ENCODE measurements at regions not wholly inside any gene's neighbourhood (a gene's known extent, or its start where the extent isn't known, plus 50 kb on each side); places are given as distances from the start of the nearest gene placed in this dataset.

- TF ChIP-seq CREB1 (IDR thresholded peaks at IDR 0.05; ENCODE audit: low read depth) (no peak), USF1 (IDR thresholded peaks at IDR 0.05) (no peak), EP300 (IDR thresholded peaks at IDR 0.05; ENCODE audit: borderline replicate concordance) (no peak), MAX (IDR thresholded peaks at IDR 0.05) (no peak), TAF1 (IDR thresholded peaks at IDR 0.05; ENCODE audit: low read depth) (no peak)
Measured at GRCh38 chr15:97576929-97577645, 383.4 kb upstream of the ARRDC4 start.

- no peak for TF ChIP-seq NFIC (IDR thresholded peaks at IDR 0.05)
- TF ChIP-seq EGR1 (IDR thresholded peaks at IDR 0.05), result no peak
- no peak for TF ChIP-seq TEAD4 (IDR thresholded peaks at IDR 0.05)
- no peak for TF ChIP-seq MAX (IDR thresholded peaks at IDR 0.05)
- no peak for TF ChIP-seq RAD21 (IDR thresholded peaks at IDR 0.05; ENCODE audit: low read depth)
- no peak for TF ChIP-seq ZBTB7A (IDR thresholded peaks at IDR 0.05; ENCODE audit: low read depth)
- TF ChIP-seq USF1 (IDR thresholded peaks at IDR 0.05), result no peak
- TF ChIP-seq FOXM1 (IDR thresholded peaks at IDR 0.05; ENCODE audit: borderline replicate concordance, low read depth), result no peak
Measured at GRCh38 chr15:97585408-97585807, 375.1 kb upstream of the ARRDC4 start.

GRCh38 chr15:97592778-97593177 is 367.7 kb upstream of the ARRDC4 start:
- no peak for TF ChIP-seq NFIC (IDR thresholded peaks at IDR 0.05)
- no peak for TF ChIP-seq CEBPB (IDR thresholded peaks at IDR 0.05)
- no peak for TF ChIP-seq TEAD4 (IDR thresholded peaks at IDR 0.05)
- TF ChIP-seq EGR1 (IDR thresholded peaks at IDR 0.05), result no peak
- TF ChIP-seq TCF12 (IDR thresholded peaks at IDR 0.05; ENCODE audit: low read depth), result no peak
- TF ChIP-seq RAD21 (IDR thresholded peaks at IDR 0.05; ENCODE audit: low read depth), result no peak
- no peak for TF ChIP-seq ZBTB7A (IDR thresholded peaks at IDR 0.05; ENCODE audit: low read depth)
- TF ChIP-seq YY1 (IDR thresholded peaks at IDR 0.05; ENCODE audit: low read depth), result no peak
- no peak for TF ChIP-seq REST (IDR thresholded peaks at IDR 0.05; ENCODE audit: low read depth)
- TF ChIP-seq CREB1 (IDR thresholded peaks at IDR 0.05; ENCODE audit: low read depth), result no peak
- TF ChIP-seq EP300 (IDR thresholded peaks at IDR 0.05; ENCODE audit: borderline replicate concordance), result no peak
- no peak for TF ChIP-seq TAF1 (IDR thresholded peaks at IDR 0.05; ENCODE audit: low read depth)
- TF ChIP-seq USF1 (IDR thresholded peaks at IDR 0.05), result no peak
- no peak for TF ChIP-seq MAX (IDR thresholded peaks at IDR 0.05)
- no peak for TF ChIP-seq FOXM1 (IDR thresholded peaks at IDR 0.05; ENCODE audit: borderline replicate concordance, low read depth)

GRCh38 chr15:97597801-97598200 is 362.7 kb upstream of the ARRDC4 start:
- TF ChIP-seq EP300 (IDR thresholded peaks at IDR 0.05; ENCODE audit: borderline replicate concordance) (no peak), CREB1 (IDR thresholded peaks at IDR 0.05; ENCODE audit: low read depth) (no peak), USF1 (IDR thresholded peaks at IDR 0.05) (no peak)

GRCh38 chr15:97598353-97598798 is 362.1 kb upstream of the ARRDC4 start:
- no peak for TF ChIP-seq RAD21 (IDR thresholded peaks at IDR 0.05; ENCODE audit: low read depth)
- no peak for TF ChIP-seq MAX (IDR thresholded peaks at IDR 0.05)
- no peak for TF ChIP-seq EP300 (IDR thresholded peaks at IDR 0.05; ENCODE audit: borderline replicate concordance)
- no peak for TF ChIP-seq CEBPB (IDR thresholded peaks at IDR 0.05)
- no peak for TF ChIP-seq TEAD4 (IDR thresholded peaks at IDR 0.05)
- TF ChIP-seq REST (IDR thresholded peaks at IDR 0.05; ENCODE audit: low read depth), result no peak
- no peak for TF ChIP-seq USF1 (IDR thresholded peaks at IDR 0.05)
- no peak for TF ChIP-seq CREB1 (IDR thresholded peaks at IDR 0.05; ENCODE audit: low read depth)
- no peak for TF ChIP-seq YY1 (IDR thresholded peaks at IDR 0.05; ENCODE audit: low read depth)
- no peak for TF ChIP-seq NFIC (IDR thresholded peaks at IDR 0.05)
- TF ChIP-seq TAF1 (IDR thresholded peaks at IDR 0.05; ENCODE audit: low read depth), result no peak
- TF ChIP-seq TCF12 (IDR thresholded peaks at IDR 0.05; ENCODE audit: low read depth), result no peak
- TF ChIP-seq ZBTB7A (IDR thresholded peaks at IDR 0.05; ENCODE audit: low read depth), result no peak
- no peak for TF ChIP-seq EGR1 (IDR thresholded peaks at IDR 0.05)
- TF ChIP-seq FOXM1 (IDR thresholded peaks at IDR 0.05; ENCODE audit: borderline replicate concordance, low read depth), result no peak
